ENCODE measurements at regions not wholly inside any gene's neighbourhood (a gene's known extent, or its start where the extent isn't known, plus 50 kb on each side); places are given as distances from the start of the nearest gene placed in this dataset.
"Not testable (repeated sequence)": the region's sequence is repeated elsewhere in the genome, so short reads cannot be mapped to it uniquely, and the experiment has no call there.

GRCh38 chr12:54105809-54106208 lies 52.2 kb downstream of the HOXC4 start:
- H3K27ac Mint-ChIP-seq; ATAC-seq; H3K4me3 Mint-ChIP-seq; H3K4me1 Mint-ChIP-seq; H3K9me3 Mint-ChIP-seq (ENCODE audit: low read depth); CTCF ChIA-PET; H3K36me3 Mint-ChIP-seq; DNase-seq: not testable (repeated sequence)
- peaks cover 70% of the 10 kb centered on the region for H3K27me3 Mint-ChIP-seq

GRCh38 chr12:54106252-54106651 lies 52.6 kb downstream of the HOXC4 start:
- H3K27ac Mint-ChIP-seq; H3K9me3 Mint-ChIP-seq (ENCODE audit: low read depth); H3K4me3 Mint-ChIP-seq; CTCF ChIA-PET; ATAC-seq; H3K4me1 Mint-ChIP-seq; H3K36me3 Mint-ChIP-seq; DNase-seq: not testable (repeated sequence)
- H3K27me3 Mint-ChIP-seq: peaks cover 69% of the 10 kb centered on the region

GRCh38 chr12:54106803-54107579 lies 53.4 kb downstream of the HOXC4 start:
- H3K4me1 Mint-ChIP-seq; ATAC-seq; H3K4me3 Mint-ChIP-seq; CTCF ChIA-PET; H3K9me3 Mint-ChIP-seq (ENCODE audit: low read depth); H3K27ac Mint-ChIP-seq; H3K36me3 Mint-ChIP-seq; DNase-seq: not testable (repeated sequence)
- H3K27me3 Mint-ChIP-seq: peaks cover 70% of the 10 kb centered on the region

DNA sequence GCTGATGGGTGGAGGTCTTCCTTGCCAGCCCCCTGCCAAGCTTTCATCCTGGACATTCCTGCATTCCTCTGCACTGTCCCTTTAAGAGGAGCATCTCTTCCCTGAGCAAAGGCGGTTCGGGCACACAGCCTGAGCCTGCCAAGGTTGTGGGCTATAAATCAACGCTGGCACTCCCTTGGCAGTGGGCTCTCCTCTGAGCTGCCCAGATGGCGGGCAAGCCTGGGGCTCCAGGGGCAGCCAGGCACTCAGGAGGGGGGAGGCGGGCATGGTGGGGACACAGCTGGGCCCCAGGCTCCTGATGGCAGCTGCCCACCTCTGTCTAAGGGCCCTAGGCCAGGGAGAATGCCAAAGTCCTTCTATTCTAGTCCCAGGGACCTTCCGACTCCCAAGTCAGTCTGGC lies 58.7 kb downstream of the HOXC4 start:
- DNase-seq; ATAC-seq; H3K36me3 Mint-ChIP-seq; CTCF ChIA-PET; H3K27ac Mint-ChIP-seq; H3K4me3 Mint-ChIP-seq; H3K9me3 Mint-ChIP-seq (ENCODE audit: low read depth): not testable (repeated sequence)
- Mint-ChIP-seq H3K27me3 (peaks cover 55% of the 10 kb centered on the region), H3K4me1 (peaks cover 12% of the 10 kb centered on the region)

DNA sequence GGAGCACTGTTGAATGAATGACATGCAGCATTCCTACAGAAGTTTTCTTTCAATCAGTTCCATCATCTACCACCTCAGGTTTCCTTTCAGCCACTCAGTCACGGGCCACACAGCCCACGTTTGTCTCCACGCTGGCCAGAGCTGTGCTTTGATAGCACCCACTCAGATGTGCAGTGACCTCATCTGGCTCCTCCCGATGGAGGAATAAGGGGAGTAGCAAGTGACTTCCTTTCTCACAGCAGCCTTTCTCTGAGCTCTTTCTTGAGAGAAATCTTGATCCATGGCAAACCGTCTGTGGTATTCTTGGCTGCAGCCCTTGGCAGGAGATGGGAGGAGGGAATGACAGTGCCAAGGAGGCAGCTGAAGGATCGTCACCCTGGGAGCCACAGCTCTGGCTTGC lies 62.4 kb downstream of the HOXC4 start:
- H3K36me3 Mint-ChIP-seq; H3K4me3 Mint-ChIP-seq; DNase-seq; H3K9me3 Mint-ChIP-seq (ENCODE audit: low read depth); H3K27ac Mint-ChIP-seq; ATAC-seq; CTCF ChIA-PET: not testable (repeated sequence)
- H3K27me3 Mint-ChIP-seq: peaks cover 52% of the 10 kb centered on the region
- peaks cover 12% of the 10 kb centered on the region for H3K4me1 Mint-ChIP-seq

- CTCF ChIA-PET: not testable (repeated sequence)
Observed at GRCh38 chr12:54117392-54117791, 63.8 kb downstream of the HOXC4 start.

GRCh38 chr12:54119082-54119481 lies 65.4 kb downstream of the HOXC4 start:
- H3K36me3 Mint-ChIP-seq; H3K27ac Mint-ChIP-seq; H3K9me3 Mint-ChIP-seq (ENCODE audit: low read depth); H3K4me3 Mint-ChIP-seq; CTCF ChIA-PET; DNase-seq; ATAC-seq: not testable (repeated sequence)
- Mint-ChIP-seq H3K27me3 (peaks cover 69% of the 10 kb centered on the region), H3K4me1 (peaks cover 10% of the 10 kb centered on the region)

More at GRCh38 chr12:54117392-54117791, 63.8 kb downstream of the HOXC4 start:
- DNase-seq; ATAC-seq; H3K36me3 Mint-ChIP-seq; H3K9me3 Mint-ChIP-seq (ENCODE audit: low read depth); H3K27ac Mint-ChIP-seq; H3K4me3 Mint-ChIP-seq: not testable (repeated sequence)
- Mint-ChIP-seq H3K27me3 (peaks cover 53% of the 10 kb centered on the region), H3K4me1 (peaks cover 12% of the 10 kb centered on the region)

- peaks cover 88% of the 10 kb centered on the region for H3K27me3 Mint-ChIP-seq
- H3K27ac Mint-ChIP-seq; H3K4me1 Mint-ChIP-seq; H3K9me3 Mint-ChIP-seq (ENCODE audit: low read depth); ATAC-seq; H3K36me3 Mint-ChIP-seq; CTCF ChIA-PET; H3K4me3 Mint-ChIP-seq; DNase-seq: not testable (repeated sequence)
Observed at GRCh38 chr12:54123981-54124380, 64.8 kb downstream of the SMUG1 start.

DNA sequence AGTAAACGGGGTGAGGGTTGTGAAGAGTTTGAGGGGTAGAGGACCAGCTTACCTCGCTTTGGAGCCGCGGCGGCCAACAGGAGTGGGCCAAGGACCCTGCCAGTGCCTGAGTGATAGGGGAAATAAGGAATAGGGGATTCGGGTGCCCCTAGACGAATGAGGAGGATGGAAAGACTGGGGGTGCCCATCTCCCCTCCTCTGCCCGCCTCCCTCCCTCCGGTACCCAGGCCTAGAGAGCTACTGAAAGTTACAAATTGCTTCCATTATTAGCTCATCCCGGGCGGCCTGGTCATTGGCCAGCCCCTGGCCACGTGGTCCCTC lies 63.1 kb downstream of the SMUG1 start:
- H3K27me3 Mint-ChIP-seq: peaks cover 95% of the 10 kb centered on the region
- ATAC-seq; H3K36me3 Mint-ChIP-seq; DNase-seq; CTCF ChIA-PET; H3K9me3 Mint-ChIP-seq (ENCODE audit: low read depth); H3K4me1 Mint-ChIP-seq; H3K27ac Mint-ChIP-seq; H3K4me3 Mint-ChIP-seq: not testable (repeated sequence)

GRCh38 chr12:54126029-54126695 lies 62.6 kb downstream of the SMUG1 start:
- no peak overlapping the region for H3K27ac Mint-ChIP-seq
- H3K9me3 Mint-ChIP-seq (ENCODE audit: low read depth): no peaks in the 10 kb centered on the region
- CTCF ChIA-PET: no interaction called here
- no peaks in the 10 kb centered on the region for H3K36me3 Mint-ChIP-seq
- peaks cover 95% of the 10 kb centered on the region for H3K27me3 Mint-ChIP-seq
- H3K4me1 Mint-ChIP-seq: peaks cover 2% of the 10 kb centered on the region
- DNase-seq (no peak), ATAC-seq (peak; percentile 16)
- H3K4me3 Mint-ChIP-seq: no peak overlapping the region

GRCh38 chr12:54126696-54127537 lies 61.9 kb downstream of the SMUG1 start:
- Mint-ChIP-seq H3K4me1 (peaks cover 2% of the 10 kb centered on the region), H3K4me3 (no peak overlapping the region), H3K27ac (no peak overlapping the region), H3K27me3 (peaks cover 95% of the 10 kb centered on the region), H3K9me3 (ENCODE audit: low read depth) (no peaks in the 10 kb centered on the region), H3K36me3 (no peaks in the 10 kb centered on the region)
- CTCF ChIA-PET: no interaction called here
- DNase-seq (no peak), ATAC-seq (no peak)

DNA sequence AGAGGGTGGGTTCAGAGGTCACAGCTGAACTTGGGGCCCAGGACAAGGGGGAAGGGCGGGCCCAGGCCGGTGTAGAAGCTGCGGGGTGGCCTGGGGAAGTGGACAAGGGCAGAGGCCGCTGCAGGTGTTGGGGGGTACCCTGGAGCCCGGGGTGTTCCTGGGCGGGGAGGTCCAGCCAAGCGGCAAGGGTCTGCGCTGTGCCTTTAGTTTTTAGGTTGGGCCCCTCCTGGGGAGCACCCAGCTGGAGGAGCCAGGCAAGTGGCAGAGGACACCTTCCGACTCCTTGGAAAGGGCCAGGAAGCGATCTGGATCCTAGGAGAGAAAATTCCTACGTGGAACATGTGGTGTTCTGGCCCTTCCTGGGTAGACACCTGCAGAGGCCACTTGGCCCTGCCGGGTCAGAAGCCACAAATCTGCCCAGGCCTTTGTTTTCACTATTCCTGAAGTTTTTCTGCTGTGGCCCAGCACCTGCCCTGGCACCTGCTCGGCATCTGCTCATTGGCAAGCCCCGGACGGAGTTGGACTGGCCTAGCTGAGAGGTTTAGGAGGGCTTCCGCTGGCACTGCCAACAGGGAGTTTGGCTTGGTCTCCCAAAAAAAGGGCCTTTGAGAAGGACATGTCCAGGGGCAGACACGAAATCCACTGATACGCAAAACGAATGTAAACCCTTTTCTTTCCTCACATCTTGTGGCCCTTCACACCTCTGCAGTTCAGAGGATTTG lies 61.1 kb downstream of the SMUG1 start:
- no peak overlapping the region for H3K27ac Mint-ChIP-seq
- CTCF ChIA-PET: no interaction called here
- H3K27me3 Mint-ChIP-seq: peaks cover 96% of the 10 kb centered on the region
- H3K36me3 Mint-ChIP-seq: no peaks in the 10 kb centered on the region
- H3K4me1 Mint-ChIP-seq: peaks cover 2% of the 10 kb centered on the region
- ATAC-seq (no peak), DNase-seq (no peak)
- no peaks in the 10 kb centered on the region for H3K9me3 Mint-ChIP-seq (ENCODE audit: low read depth)
- no peak overlapping the region for H3K4me3 Mint-ChIP-seq

GRCh38 chr12:54128416-54128815 lies 60.4 kb downstream of the SMUG1 start:
- no peak for ATAC-seq

More at GRCh38 chr12:54128416-54128815, 60.4 kb downstream of the SMUG1 start:
- Mint-ChIP-seq H3K36me3 (no peaks in the 10 kb centered on the region), H3K4me1 (peaks cover 2% of the 10 kb centered on the region), H3K27me3 (peaks cover 94% of the 10 kb centered on the region), H3K4me3 (no peak overlapping the region), H3K27ac (no peak overlapping the region), H3K9me3 (ENCODE audit: low read depth) (no peaks in the 10 kb centered on the region)
- no peak for DNase-seq
- CTCF ChIA-PET: no interaction called here
